ENCODE measurements at regions not wholly inside any gene's neighbourhood (a gene's known extent, or its start where the extent isn't known, plus 50 kb on each side); places are given as distances from the start of the nearest gene placed in this dataset.

GRCh38 chr17:73942703-73943415 lies 260.6 kb upstream of the RPL38 start:
- Mint-ChIP-seq H3K36me3 (no peaks in the 10 kb centered on the region), H3K27ac (no peak overlapping the region), H3K4me1 (no peaks in the 10 kb centered on the region), H3K9me3 (no peaks in the 10 kb centered on the region), H3K27me3 (ENCODE audit: low read depth) (peaks cover 69% of the 10 kb centered on the region), H3K4me3 (no peak overlapping the region)
- TF ChIP-seq CTCF (IDR thresholded peaks at IDR 0.05; ENCODE audit: unreplicated experiment) = no peak
- DNase-seq (ENCODE audit: low spot score in 2 of 2, unreplicated experiment in 2 of 2) = no peak

GRCh38 chr17:73943416-73944110 lies 259.9 kb upstream of the RPL38 start:
- TF ChIP-seq CTCF (IDR thresholded peaks at IDR 0.05; ENCODE audit: unreplicated experiment) = no peak
- H3K9me3 Mint-ChIP-seq = no peaks in the 10 kb centered on the region
- H3K4me1 Mint-ChIP-seq = no peaks in the 10 kb centered on the region
- H3K36me3 Mint-ChIP-seq = no peaks in the 10 kb centered on the region
- H3K4me3 Mint-ChIP-seq = no peak overlapping the region
- DNase-seq (ENCODE audit: low spot score in 2 of 2, unreplicated experiment in 2 of 2) = no peak
- H3K27ac Mint-ChIP-seq = no peak overlapping the region
- peaks cover 73% of the 10 kb centered on the region for H3K27me3 Mint-ChIP-seq (ENCODE audit: low read depth)

DNA sequence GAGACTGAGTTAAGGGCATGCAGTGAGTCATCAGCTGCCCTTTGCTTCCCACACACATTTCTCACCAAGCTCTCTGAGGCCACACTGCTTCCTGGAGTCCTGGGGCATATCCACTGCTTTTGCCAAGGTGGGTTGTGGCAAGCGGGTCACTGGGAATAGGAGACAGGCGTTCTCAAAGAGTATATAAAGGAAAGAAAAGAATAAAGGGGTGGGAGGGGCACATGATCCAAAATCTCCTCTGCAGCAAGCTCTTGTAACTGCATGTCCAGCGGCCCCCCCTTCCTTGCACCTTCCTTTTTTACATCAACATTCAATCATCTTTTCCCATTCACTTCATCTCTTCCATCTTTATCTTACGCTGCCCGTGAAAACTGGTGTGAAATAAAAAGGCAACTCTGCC lies 259.1 kb upstream of the RPL38 start:
- Mint-ChIP-seq H3K27ac (no peak overlapping the region), H3K4me3 (no peak overlapping the region), H3K9me3 (no peaks in the 10 kb centered on the region), H3K36me3 (no peaks in the 10 kb centered on the region), H3K4me1 (no peaks in the 10 kb centered on the region), H3K27me3 (ENCODE audit: low read depth) (peaks cover 72% of the 10 kb centered on the region)
- DNase-seq (ENCODE audit: low spot score in 2 of 2, unreplicated experiment in 2 of 2) = no peak
- TF ChIP-seq CTCF (IDR thresholded peaks at IDR 0.05; ENCODE audit: unreplicated experiment) = no peak

DNA sequence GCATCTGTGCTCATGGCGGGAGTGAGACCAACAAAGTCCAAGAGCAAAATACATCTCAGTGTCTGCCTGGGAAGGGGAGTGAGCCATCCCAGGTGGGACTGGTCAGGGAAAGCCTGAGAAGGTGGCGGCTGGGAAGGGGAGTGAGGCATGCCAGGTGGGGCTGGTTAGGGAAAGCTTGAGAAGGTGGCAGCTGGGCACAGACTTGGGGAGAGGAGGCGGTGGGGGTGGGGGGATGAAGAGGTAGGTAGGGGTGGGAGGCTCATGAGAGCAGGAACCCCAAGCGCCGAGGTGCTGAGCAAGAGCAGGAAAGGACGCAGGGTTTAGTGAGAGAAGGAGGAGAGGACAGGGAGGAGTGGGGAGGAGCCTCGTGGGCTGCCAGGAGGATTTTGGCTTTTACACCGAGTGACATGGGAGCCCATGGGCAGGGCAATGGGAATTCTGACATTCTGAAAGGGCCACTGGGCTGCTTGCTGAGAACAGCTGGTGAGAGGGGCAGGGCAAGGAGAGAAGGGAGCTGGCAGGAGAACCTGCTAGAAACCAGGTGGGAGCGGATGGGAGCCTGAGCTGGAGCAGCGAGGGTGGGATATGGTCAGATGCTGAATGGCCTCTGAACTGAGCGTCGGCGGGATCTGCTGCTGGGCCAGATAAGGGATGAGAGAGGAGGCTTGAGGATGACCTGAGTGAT lies 256.1 kb upstream of the RPL38 start:
- Mint-ChIP-seq H3K9me3 (no peaks in the 10 kb centered on the region), H3K36me3 (no peaks in the 10 kb centered on the region), H3K27ac (no peak overlapping the region), H3K27me3 (ENCODE audit: low read depth) (peaks cover 74% of the 10 kb centered on the region), H3K4me1 (peaks cover 6% of the 10 kb centered on the region), H3K4me3 (no peak overlapping the region)
- no peak for DNase-seq (ENCODE audit: low spot score in 2 of 2, unreplicated experiment in 2 of 2)
- no peak for TF ChIP-seq CTCF (IDR thresholded peaks at IDR 0.05; ENCODE audit: unreplicated experiment)

DNA sequence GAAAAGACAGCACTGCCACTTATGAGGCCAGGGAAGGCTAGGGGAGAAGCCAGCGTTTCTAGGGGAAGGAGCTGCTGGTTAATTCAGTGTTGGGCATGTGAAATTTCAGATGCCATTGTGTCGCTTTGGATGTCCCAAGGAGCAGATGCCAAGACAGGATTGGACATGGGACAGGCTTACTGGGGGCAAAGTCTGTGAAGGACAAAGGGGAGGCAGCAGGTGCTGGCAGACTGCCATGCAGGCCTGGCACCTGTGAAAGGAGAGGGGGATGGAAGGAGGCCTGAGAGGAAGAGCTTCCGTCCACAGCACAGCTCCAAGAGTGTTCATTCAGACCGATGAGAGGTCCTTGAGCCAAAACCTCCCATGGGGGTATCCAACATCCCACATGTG lies 255.5 kb upstream of the RPL38 start:
- no peak for DNase-seq (ENCODE audit: low spot score in 2 of 2, unreplicated experiment in 2 of 2)
- Mint-ChIP-seq H3K4me3 (no peak overlapping the region), H3K9me3 (no peaks in the 10 kb centered on the region), H3K27me3 (ENCODE audit: low read depth) (peaks cover 72% of the 10 kb centered on the region), H3K36me3 (no peaks in the 10 kb centered on the region), H3K4me1 (peaks cover 6% of the 10 kb centered on the region), H3K27ac (no peak overlapping the region)
- no peak for TF ChIP-seq CTCF (IDR thresholded peaks at IDR 0.05; ENCODE audit: unreplicated experiment)
